ENCODE measurements at regions not wholly inside any gene's neighbourhood (a gene's known extent, or its start where the extent isn't known, plus 50 kb on each side); places are given as distances from the start of the nearest gene placed in this dataset.

DNA sequence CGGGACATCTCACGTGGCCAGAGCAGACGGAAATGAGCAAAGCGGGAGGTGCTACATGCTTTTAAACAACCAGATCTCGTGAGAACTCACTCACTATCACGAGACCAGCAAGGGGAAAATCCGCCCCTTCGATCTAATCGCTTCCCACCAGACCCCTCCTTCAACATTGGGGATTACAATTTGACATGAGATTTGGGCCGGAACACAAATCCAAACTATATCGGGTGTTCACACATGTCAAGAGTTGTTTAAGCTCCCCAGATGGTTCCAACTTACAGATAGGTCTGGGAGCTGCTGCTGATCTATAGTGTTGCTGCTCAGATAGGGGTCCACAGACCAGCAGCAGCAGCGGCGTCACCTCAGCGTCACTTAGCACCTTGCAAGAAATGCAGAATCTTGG, 194.9 kb downstream of the GPAM start:
- 21% methylated on average over 14 of the region's 14 CpGs for WGBS (ENCODE audit: missing lambda C conversion rate)
- TF ChIP-seq, protein P1, sequence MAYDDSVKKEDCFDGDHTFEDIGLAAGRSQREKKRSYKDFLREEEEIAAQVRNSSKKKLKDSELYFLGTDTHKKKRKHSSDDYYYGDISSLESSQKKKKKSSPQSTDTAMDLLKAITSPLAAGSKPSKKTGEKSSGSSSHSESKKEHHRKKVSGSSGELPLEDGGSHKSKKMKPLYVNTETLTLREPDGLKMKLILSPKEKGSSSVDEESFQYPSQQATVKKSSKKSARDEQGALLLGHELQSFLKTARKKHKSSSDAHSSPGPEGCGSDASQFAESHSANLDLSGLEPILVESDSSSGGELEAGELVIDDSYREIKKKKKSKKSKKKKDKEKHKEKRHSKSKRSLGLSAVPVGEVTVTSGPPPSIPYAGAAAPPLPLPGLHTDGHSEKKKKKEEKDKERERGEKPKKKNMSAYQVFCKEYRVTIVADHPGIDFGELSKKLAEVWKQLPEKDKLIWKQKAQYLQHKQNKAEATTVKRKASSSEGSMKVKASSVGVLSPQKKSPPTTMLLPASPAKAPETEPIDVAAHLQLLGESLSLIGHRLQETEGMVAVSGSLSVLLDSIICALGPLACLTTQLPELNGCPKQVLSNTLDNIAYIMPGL (CRISPR knock-in tag; IDR thresholded peaks at IDR 0.05; ENCODE audit: borderline replicate concordance) = no peak
- no peak for TF ChIP-seq MAFK (IDR thresholded peaks at IDR 0.05; ENCODE audit: partially characterized antibody)
- TF ChIP-seq NR3C1 (IDR thresholded peaks at IDR 0.05) = no peak
- no peak for TF ChIP-seq CBX2 (IDR thresholded peaks at IDR 0.05; ENCODE audit: borderline replicate concordance, low read depth)
- no peak for TF ChIP-seq HEYL (CRISPR knock-in tag; IDR thresholded peaks at IDR 0.05)
- TF ChIP-seq HOXA7 (CRISPR knock-in tag; IDR thresholded peaks at IDR 0.05) = no peak
- TF ChIP-seq ZSCAN20 (CRISPR knock-in tag; IDR thresholded peaks at IDR 0.05) = no peak
- TF ChIP-seq RNF2 (IDR thresholded peaks at IDR 0.05; ENCODE audit: borderline replicate concordance, low read depth) = no peak
- no peak for TF ChIP-seq PHF8 (IDR thresholded peaks at IDR 0.05; ENCODE audit: borderline replicate concordance, low read depth)
- FAIRE-seq (no peak), ATAC-seq (no peak), DNase-seq (ENCODE audit: low read depth in 1 of 2, low spot score in 1 of 2) (no peak)
- Histone ChIP-seq H3K4me3 (no peak overlapping the region), H3K4me1 (no peaks in the 10 kb centered on the region), H3K9me3 (no peaks in the 10 kb centered on the region), H3K4me2 (no peak overlapping the region), H3K27ac (no peak overlapping the region)
- ChIA-PET CTCF (no interaction called here), POLR2A (no interaction called here)

DNA sequence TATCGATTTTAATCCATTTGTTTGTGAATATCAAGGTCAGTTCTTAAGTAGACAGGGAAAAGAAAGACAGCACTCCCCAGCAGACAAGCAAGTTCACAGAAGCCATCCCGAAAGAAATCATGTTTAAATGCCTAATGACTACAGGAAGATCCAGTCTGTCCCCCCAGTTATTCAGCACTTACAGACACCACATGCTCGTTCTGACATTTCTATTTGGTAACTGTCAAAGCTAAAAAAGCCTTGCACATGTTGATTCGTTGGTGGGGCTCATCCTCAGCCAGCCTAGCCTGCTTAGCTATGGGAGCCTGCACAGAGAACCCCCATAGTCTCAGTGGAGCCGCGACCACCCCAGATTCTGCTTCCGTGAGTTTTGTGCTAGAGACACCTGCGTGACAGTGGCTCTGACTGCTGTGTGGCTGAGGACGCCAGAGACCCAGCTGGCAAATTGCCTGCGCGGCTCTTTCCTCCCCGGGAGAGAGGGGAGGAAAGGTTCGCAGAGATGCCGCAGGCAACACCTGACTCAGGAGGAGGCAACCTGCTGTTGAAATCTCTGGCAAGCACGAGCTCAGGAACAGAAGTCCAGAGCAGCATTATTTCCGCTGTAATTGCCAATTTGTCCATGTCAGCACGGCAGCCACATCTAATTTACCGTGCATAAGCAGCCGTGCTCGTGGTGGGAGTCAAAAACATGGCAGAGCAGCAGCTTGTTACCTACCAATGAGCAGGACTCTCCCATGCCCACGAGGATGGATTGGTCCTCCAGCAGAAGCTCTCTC, 194.2 kb downstream of the GPAM start:
- no peaks in the 10 kb centered on the region for H3K4me1 ChIP-seq
- no peaks in the 10 kb centered on the region for H3K9me3 ChIP-seq
- no peak overlapping the region for H3K4me2 ChIP-seq
- WGBS (ENCODE audit: missing lambda C conversion rate) = 5% methylated on average over 11 of the region's 21 CpGs
- ATAC-seq (no peak), DNase-seq (ENCODE audit: low read depth in 1 of 2, low spot score in 1 of 2) (no peak), FAIRE-seq (no peak)
- CTCF ChIA-PET = no interaction called here
- no peak overlapping the region for H3K27ac ChIP-seq
- POLR2A ChIA-PET = no interaction called here
- H3K4me3 ChIP-seq = no peak overlapping the region
- TF ChIP-seq RNF2 (IDR thresholded peaks at IDR 0.05; ENCODE audit: borderline replicate concordance, low read depth) (no peak), HOXA7 (CRISPR knock-in tag; IDR thresholded peaks at IDR 0.05) (no peak)

DNA sequence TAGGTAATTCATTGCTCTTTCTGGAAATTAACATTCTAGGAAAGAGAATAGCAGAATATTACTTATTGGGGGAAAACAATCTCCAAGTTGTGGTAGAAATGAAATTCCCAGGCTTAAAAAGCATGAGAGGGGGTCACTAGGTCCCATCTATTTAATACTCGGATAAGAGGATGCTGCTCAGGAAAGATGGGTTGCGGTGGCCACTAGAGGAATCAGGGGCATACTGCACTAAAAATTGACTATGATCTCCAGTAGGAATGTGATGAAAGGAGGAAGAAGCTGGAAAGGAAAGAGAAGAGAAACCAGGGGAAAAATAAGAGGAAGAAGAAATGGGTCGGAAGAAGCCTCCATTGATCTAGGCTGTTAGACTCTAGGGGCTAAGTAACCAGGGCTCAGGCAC, 192.8 kb downstream of the GPAM start:
- WGBS (ENCODE audit: missing lambda C conversion rate) = 18% methylated on average over 3 of the region's 3 CpGs
- no peak overlapping the region for H3K4me3 ChIP-seq
- TF ChIP-seq KDM1A (IDR thresholded peaks at IDR 0.05; ENCODE audit: low read depth) (no peak), NR3C1 (IDR thresholded peaks at IDR 0.05) (no peak)
- ATAC-seq = no peak; a peak in 2 of 6 replicates
- FAIRE-seq = no peak
- no peak overlapping the region for H3K27ac ChIP-seq
- ChIA-PET POLR2A (no interaction called here), CTCF (no interaction called here)
- no peak for DNase-seq (ENCODE audit: low read depth in 1 of 2, low spot score in 1 of 2)
- no peak overlapping the region for H3K4me2 ChIP-seq
- H3K9me3 ChIP-seq = no peaks in the 10 kb centered on the region
- H3K4me1 ChIP-seq = no peaks in the 10 kb centered on the region

DNA sequence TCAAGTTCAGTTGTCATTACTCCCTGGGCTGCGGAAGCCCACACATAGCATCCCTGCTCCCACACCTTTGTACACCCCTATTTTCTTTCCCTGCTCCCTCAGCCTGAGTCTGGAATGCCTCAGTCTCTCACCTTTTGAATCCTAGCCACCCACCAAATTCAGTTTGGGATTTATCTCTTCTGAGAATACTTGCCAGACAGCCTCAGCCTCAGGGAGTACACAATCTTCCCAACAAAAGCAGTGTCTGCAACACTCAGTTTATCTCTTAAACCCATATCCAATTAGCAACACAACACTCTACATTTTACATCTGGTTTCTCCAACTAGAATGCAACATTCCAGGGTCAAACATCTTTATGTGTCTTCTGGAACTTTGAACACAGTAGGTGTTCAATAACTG, 190.2 kb downstream of the GPAM start:
- no peak for FAIRE-seq
- 4% methylated on average over 1 of the region's 1 CpG for WGBS (ENCODE audit: missing lambda C conversion rate)
- TF ChIP-seq POLR2A (IDR thresholded peaks at IDR 0.05; ENCODE audit: low read length) (no peak), RCOR1 (IDR thresholded peaks at IDR 0.05; ENCODE audit: low read depth, low read length) (no peak), RAD21 (conservative IDR thresholded peaks at IDR 0.05 in 1 of 2, IDR thresholded peaks at IDR 0.05 in 1 of 2) (no peak), ESRRA (IDR thresholded peaks at IDR 0.05; ENCODE audit: borderline replicate concordance, low read length) (no peak), TP53 (CRISPR knock-in tag; IDR thresholded peaks at IDR 0.05) (no peak), TFCP2L1 (CRISPR knock-in tag; IDR thresholded peaks at IDR 0.05) (no peak), CBX2 (IDR thresholded peaks at IDR 0.05; ENCODE audit: borderline replicate concordance, low read depth) (no peak), CHD4 (IDR thresholded peaks at IDR 0.05; ENCODE audit: borderline replicate concordance) (no peak), FOSL2 (IDR thresholded peaks at IDR 0.05) (no peak), FOSL2 (CRISPR knock-in tag; IDR thresholded peaks at IDR 0.05) (no peak), HOXA7 (CRISPR knock-in tag; IDR thresholded peaks at IDR 0.05) (no peak), HOXB13 (CRISPR knock-in tag; IDR thresholded peaks at IDR 0.05; ENCODE audit: low read depth) (no peak), GATA3 (IDR thresholded peaks at IDR 0.05; ENCODE audit: borderline replicate concordance) (no peak)
- TF ChIP-seq, protein P2, sequence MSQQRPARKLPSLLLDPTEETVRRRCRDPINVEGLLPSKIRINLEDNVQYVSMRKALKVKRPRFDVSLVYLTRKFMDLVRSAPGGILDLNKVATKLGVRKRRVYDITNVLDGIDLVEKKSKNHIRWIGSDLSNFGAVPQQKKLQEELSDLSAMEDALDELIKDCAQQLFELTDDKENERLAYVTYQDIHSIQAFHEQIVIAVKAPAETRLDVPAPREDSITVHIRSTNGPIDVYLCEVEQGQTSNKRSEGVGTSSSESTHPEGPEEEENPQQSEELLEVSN (IDR thresholded peaks at IDR 0.05; ENCODE audit: borderline replicate concordance, low read depth) = no peak
- TF ChIP-seq, protein P3, sequence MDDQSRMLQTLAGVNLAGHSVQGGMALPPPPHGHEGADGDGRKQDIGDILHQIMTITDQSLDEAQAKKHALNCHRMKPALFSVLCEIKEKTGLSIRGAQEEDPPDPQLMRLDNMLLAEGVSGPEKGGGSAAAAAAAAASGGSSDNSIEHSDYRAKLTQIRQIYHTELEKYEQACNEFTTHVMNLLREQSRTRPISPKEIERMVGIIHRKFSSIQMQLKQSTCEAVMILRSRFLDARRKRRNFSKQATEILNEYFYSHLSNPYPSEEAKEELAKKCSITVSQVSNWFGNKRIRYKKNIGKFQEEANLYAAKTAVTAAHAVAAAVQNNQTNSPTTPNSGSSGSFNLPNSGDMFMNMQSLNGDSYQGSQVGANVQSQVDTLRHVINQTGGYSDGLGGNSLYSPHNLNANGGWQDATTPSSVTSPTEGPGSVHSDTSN (IDR thresholded peaks at IDR 0.05) = no peak
- TF ChIP-seq, protein P4, sequence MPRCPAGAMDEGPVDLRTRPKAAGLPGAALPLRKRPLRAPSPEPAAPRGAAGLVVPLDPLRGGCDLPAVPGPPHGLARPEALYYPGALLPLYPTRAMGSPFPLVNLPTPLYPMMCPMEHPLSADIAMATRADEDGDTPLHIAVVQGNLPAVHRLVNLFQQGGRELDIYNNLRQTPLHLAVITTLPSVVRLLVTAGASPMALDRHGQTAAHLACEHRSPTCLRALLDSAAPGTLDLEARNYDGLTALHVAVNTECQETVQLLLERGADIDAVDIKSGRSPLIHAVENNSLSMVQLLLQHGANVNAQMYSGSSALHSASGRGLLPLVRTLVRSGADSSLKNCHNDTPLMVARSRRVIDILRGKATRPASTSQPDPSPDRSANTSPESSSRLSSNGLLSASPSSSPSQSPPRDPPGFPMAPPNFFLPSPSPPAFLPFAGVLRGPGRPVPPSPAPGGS (IDR thresholded peaks at IDR 0.05) = no peak
- TF ChIP-seq, protein P1 (CRISPR knock-in tag; IDR thresholded peaks at IDR 0.05; ENCODE audit: borderline replicate concordance) = no peak

More for the DNA sequence above, 190.2 kb downstream of the GPAM start:
- Histone ChIP-seq H3K9me3 (no peaks in the 10 kb centered on the region), H3K4me3 (no peak overlapping the region), H3K27ac (no peak overlapping the region), H3K4me2 (no peak overlapping the region), H3K4me1 (no peaks in the 10 kb centered on the region)
- POLR2A ChIA-PET = no interaction called here
- ATAC-seq = no peak
- DNase-seq (ENCODE audit: low read depth in 1 of 2, low spot score in 1 of 2) = no peak
- CTCF ChIA-PET = no interaction called here
